ENCODE measurements at regions not wholly inside any gene's neighbourhood (a gene's known extent, or its start where the extent isn't known, plus 50 kb on each side); places are given as distances from the start of the nearest gene placed in this dataset.
"Not testable (repeated sequence)": the region's sequence is repeated elsewhere in the genome, so short reads cannot be mapped to it uniquely, and the experiment has no call there.

DNA sequence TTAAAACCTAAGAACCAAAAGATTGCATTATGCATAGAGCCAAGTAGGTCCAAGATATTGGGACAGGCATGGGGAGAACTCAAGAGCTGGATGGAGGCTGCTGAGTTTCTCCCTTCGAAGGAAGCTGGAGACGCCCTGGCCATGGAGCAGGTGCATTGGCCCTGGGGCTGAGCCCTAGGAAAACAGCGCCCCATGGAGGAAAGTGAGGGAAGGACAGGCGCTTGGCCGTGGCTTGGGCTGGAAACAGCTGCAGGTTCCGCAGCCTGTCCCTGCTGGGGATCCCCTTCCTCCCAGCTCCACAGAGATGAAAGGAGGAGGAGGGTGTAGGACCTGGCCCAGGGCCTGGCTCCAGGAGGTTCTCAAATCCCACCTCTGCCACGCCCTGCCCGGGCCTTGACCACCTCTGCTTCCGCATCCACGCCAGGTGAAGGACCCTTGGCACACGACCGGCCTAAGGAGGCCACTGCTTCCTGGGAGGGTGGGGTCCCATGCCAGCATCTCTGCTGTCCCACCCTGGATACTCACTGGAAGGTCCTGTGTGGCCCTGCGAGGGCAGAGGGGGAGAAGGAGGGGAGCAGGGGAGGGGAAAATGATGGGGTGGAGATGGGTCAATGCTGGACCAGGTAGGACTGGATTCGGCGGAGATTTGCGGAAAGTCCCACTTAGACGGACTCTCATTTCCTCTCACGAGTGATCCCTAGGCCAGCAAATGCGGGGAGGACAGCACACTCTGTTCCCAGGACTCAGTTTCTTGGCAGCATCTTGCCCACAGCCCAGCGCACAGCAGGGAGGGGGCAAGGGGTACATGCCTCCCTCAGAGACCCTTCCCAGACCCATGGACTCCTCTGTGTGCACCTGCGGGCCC, 258.6 kb upstream of the TCERG1L start:
- DNase-seq = no peak

DNA sequence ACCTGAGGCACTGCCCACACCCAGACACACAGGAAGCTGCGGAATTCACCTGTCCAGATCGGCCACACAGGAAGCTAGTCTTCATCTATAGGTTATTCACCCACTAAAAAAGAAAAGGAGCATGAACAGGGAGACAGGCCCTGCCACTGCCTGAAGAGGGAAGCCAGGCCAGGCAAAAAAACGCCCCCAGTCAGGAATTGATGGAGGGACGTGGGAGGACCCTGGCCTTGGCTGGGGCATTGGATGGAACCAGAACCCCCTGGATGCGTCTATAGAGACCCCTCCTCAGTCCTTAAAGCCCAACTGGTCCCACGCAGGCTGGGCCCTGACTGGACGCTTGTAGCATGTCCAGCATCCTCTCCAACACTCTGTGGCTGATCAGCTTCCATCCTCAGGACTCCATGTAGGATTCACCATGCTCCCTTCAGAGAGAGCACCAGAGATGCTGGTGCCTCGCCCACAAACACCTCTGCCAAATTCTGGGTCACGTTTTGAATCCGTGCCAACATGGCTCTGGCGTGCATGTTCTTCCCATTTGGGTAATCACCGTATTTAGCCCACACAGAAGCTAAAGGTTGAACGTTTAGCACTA, 259.3 kb upstream of the TCERG1L start:
- no peak for DNase-seq

DNA sequence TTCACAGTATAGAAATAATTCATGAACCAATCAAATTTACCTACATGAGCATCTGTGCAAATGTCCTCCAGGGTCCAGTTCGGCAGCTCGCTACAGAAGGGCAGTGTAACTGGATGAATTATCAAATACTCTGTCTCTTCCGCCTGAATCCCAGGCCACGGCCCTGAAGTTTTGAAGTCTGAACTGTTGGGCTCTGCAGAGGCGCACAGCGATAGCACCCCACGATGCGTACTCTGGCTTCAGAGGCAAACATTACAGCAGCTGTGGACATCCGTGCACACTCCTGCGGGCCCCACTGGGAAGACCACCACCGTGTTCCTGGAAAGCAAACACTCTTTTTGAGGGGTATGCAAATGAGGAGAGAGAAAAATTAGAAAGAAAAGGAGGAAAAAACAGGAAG, 259.8 kb upstream of the TCERG1L start:
- no peak for DNase-seq

DNA sequence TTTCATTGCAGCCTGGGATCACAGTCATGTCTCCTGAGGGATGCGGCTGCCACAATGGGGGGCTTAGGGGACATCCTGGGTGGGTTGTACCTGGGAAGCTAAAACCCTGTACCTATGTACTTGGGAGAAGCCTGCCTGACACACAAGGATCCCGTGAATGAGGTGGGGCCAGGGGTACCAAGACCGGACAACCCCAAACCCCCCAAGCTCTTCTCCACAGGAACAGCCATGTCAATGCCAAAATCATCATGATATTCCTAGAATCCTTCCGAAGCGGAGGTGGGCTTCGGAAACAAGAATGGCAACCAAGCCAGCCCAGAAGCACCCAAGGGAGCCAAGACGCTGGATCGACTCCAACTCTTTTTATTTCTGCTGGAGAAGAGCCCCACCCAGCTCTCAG, 260.3 kb upstream of the TCERG1L start:
- no peak for DNase-seq

DNA sequence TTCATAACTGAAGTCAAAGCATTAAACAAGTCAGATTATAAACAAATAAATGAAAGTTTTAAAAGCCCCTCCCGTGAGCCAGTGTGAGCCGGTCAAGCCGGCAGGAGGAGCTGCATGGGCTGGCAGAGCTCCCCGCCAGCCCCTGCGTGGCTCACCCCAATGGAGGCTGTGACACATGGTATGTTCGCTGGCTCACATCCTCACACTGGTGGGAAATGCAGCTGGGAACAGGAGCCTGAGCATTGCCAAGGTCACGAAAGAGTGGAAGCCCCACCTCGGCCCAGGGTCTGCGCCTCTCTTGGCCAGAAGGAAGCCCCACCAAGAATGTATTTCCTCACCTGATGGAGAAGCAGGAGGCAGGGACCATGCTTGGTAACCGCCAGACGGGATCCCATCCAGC, 261.7 kb upstream of the TCERG1L start:
- DNase-seq = no peak

DNA sequence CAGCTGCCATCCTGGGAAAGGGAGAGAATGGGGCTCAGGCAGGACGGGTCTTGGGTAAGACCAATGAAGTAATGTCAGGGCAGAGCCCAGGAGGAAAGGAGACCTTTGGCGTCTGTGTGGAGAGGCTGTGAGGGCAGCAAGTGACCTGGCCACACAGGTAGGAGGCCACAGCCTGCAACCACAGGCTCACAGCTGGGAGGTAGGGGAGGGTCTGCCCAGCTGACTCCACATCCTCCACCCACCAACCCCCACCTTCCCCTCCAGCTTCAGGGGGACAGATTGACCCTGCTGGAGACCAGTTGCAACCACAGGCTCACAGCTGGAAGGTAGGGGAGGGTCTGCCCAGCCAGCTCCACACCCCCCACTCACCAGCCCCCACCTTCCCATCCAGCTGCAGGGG, 262.2 kb upstream of the TCERG1L start:
- DNase-seq = no peak

DNA sequence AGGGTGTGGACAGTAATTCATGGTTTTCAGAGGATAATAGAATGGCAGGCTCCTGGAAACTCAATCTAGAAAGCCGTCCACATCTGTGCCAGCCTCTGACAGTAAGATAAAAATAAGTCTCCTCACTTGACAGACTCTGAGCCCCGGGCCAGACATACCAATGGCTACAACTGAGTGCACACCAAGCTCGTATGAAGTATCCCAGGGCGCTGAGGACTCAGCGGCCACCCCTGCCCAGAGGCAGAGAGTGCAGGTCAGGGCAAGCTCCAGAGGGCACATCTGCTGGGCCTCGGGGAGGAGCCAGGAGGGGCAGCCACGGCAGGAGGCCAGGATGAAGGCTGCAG, 262.8 kb upstream of the TCERG1L start:
- no peak for DNase-seq

DNA sequence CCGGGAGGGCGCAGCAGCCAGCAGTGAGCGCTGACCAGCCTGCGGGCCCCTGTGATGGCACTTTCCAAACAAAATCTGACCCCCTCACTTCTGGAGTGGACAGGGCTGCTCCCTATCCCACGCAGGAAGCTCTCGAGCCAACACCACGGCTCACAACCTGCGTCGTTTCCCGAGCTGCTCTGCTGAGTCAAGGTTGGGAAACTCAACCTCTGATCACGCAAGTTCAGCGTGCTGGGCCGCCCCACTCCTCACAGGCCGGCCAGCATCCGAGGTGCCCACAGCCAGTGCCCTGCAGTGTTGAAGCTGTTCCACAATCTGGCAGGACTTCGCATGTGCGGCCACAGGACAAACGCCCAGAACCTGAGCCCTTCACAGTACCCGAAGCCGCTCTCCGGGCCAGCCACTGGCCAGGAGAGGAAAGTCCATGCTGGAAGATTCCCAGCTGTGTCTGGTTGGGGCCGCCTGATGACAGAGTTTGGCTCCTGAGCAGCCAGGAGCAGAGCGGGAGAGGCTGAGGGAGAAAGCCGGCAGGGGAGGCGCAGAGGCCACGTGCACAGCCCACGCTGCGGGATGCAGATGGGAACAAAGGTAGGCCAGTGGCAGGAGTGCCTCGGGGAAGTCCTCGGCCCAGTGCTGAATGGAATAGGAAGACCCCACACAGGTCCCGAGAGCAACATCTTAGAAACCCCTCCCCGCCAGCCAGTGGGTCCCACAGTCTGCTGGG, 263.3 kb upstream of the TCERG1L start:
- DNase-seq = no peak

DNA sequence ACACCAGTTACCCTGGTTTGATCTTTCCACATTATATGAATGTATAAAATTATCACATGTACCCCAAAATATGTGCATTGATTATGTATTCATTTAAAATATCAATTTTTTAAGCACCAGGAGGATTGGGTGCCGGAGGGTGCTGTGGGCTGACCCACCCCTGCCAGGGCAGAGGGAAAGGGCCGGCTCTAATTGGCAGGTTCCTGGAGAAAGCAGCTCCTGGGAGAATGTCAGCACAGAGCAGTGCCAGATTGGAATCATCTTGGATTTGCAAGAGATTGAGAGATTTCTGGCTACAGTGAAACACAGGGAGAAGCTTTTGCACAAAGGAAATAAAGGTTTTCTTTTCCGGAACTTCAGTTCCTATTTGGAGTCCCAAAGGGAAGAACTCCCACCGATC, 264.4 kb upstream of the TCERG1L start:
- no peak for DNase-seq

DNA sequence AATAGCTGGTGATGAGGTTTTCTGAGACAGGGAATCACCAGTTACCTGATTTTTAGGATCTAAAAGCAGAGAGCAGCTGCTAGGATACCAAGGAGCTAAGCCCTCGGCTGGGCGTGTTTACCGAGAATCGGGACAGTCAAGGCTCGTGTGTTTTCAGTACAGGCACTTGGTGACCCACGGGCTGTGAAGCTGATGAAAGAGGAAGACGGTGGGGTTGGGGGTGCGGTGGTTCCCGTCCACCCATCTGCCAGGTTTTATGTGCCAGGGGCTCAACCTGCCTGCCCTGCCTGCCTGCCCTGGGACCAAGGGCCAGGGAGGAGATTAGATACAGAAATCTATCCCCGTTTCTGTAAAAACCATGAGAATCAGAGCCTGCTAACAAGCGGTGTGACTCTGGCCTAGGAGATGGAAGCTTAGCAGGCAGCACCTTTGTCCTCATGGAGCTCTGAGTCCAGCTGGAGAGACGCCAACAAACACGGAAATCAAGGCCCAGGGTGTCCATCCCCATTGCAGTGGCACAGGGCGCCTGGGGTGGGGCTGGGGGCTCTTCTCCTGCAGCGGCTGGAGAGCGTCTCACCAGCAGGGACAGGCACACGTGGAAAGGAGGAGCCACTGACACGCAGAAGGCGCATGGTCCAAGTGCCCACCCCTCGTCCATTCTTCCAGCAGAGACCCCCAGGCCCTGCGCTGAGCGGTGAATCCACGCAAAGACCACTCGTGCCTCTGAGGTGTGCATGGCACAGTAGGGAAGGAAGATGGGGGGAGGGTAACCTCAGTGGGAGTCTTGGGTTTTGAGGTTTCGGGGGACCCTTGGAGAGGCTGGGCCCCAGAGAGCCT, 265.0 kb upstream of the TCERG1L start:
- DNase-seq = no peak

DNA sequence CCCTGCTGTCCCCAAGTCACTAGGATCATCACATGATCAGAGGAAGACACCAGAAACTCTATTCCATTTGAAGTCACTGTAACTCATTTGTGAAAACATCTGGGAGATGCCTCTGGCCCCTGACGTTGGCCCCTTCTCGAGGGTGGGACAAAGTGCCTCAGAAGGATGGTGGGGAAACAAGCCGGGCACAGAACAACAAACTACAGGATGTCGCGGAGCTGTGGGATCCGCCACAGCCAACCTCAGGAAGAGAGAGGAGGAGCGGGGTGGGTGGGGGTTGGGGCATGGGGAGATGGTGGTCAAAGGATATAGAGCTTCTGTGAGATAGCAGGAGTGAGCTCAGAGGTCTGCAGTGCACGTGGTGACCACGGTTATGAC, 265.6 kb upstream of the TCERG1L start:
- DNase-seq = no peak

DNA sequence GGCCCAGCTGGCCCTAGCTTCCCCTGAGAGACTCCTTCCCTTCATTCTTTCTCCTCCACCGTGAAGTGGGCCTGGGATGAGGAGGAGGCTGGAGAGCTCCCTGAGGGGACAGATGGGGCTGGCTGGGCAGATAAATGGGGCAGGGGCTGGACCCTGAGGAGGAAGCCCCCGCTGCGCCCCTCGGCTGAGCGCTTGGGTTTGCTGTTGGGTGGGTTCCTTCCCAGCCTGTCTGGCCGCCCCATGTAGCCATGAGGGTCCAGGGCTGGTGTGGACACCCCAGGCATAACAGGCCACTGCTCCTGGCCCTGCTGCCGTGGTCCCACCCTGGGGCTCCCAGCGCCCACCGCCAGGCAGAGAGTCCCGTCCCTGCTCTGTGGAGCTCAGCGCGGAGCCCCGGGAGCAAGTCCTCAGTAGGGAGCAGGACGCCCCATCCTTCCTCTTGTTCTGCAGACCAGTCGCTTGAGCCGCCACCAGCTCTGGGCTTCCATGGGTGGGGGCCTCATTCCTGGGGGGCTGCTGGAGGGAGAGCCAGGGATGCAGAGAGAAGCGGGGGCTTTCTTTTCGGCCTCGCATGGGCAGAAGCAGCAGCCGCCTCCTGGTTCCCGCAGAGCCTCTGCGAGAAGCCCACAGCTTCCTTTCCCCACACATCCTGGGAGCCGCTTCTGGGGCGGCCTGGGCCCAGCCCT, 266.4 kb upstream of the TCERG1L start:
- no peak for DNase-seq

DNA sequence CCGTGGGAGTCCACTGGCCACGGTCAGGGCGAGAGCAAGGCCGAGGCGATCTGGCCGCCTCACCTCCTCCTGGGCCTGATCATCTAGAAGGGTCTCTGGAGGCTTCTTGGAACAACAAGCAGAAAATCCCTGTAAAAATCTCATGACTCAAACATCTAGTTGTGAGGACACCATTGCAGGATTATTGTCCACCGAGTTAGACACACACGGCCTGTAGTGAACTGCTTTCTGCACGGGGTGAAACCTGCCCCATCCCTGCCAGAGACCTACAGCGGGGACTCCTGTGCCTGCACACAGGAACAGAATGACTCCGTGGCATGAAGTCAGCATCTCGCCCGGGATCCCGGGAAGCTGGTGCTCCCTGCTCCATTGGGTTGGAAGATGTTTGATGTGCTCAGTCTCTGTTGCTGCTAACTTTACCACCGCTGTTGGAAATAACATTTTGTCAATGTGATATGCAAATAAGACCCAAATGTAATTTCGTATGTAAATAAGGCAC, 267.0 kb upstream of the TCERG1L start:
- DNase-seq = no peak

DNA sequence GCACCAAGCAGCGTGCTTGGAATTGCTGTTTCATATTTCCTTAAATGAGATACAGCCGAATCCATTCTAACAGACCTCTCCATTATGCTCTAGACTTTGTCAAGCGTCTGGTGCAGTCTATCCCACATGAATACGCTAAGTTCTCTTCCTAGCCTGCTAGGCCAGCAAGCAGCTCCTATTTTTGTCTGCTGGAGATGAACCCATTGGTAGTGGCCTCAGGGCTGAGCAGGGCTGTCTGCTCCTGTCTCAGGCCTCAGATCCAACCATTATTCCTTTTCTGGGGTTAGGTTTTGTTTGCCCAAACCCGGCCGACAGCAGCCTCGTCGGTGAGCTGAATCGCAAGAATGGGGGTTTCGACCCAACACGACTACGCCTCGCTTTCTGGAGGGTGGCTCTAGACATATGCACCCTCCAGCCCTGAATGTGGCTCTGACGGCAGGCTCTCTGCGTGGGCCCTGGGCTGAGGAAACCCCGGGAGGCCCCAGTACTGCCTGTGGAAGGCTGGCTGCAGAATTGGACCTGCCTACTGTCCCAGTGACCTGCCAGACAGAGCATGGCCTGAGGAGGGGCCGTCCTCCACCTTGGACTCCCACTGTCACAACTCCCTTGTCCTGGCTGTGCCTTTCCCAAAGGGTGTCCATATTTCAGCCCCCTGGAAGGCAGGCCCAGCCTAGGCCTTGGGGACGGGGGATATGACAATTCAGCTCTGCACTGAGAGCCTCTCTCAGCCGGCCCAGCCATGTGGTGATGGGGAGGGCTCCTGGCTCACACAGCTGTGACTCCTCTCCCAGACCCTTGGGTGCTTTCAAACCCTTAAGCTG, 267.9 kb upstream of the TCERG1L start:
- DNase-seq = no peak

DNA sequence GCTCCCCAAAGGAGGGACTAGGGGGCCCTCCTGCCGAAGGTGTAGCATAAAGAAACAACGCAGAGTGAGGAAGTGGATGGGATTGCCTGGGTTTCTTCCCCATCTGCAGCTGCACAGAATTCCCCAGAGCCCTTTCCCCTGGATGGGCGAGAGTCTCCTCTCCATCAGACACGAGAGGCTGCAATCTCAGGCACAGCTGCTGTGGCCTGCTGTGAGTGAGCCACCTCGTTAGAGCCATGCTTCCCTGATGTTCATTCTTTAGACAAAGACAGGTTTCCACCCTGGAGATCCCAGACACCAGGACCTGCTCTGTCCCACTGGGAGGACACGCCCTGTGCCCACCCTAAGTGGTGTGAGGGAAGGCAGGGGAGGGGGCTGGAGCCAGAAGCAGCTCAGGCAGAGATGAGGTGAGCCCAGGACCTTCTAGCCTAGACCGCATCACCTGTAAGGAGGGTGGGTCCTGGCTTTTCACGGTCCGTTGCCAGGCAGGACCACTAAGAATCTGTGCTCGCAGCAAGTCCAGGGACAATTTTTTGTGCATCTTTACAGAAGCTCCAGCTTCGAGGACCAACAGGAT, 268.6 kb upstream of the TCERG1L start:
- no peak for DNase-seq

DNA sequence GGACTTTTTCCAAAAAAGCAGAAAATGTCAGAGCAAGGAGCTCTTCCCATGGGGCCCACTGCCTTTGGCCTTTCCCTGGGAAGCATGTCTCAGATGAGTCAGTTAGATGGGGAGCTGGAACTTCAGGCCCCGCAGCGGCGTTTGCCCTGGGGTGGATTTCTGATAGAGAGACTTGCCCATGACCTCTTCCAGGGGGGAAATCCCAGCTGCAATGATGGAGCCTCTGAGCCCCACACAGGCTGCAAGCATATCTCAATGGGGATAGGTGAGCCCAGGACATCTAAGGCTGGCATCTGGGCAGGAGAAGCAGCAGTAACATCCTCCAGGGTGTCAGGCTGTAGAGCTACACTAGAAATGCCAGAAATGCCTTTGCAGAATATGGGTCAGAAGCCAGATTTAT, 269.2 kb upstream of the TCERG1L start:
- no peak for DNase-seq

DNA sequence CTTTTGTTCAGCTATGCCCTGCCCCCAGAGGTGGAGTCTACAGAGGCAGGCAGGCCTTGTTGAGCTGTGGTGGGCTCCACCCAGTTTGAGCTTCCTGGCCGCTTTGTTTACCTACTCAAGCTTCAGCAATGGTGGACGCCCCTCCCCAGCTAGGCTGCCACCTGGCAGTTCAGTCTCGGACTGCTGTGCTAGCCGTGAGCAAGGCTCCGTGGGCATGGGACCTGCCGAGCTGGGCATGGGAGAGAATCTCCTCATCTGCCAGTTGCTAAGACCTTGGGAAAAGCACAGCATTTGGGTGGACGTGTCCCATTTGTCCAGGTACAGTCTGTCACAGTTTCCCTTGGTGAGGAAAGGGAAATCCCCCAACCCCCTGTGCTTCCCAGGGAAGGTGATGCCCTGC, 270.0 kb upstream of the TCERG1L start:
- not testable (repeated sequence) for DNase-seq

DNA sequence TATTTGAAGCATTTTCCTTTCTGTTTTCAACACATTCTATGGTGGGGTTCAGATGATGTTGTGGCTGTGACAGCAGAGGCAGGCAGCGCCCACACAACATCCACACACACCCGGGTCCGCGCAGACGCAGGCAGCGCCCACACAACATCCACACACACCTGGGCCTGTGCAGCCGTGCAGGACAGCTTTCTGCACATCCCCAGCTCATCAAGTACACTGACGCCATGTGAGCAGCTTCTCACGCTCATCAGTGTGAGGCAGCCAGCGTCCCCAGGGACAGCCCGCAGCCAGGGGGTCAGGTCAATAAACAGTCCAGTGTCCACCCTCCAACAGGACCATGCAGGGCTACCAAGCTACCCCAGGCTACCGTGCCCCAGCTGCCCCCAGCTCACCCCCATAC, 272.8 kb upstream of the TCERG1L start:
- DNase-seq = no peak

DNA sequence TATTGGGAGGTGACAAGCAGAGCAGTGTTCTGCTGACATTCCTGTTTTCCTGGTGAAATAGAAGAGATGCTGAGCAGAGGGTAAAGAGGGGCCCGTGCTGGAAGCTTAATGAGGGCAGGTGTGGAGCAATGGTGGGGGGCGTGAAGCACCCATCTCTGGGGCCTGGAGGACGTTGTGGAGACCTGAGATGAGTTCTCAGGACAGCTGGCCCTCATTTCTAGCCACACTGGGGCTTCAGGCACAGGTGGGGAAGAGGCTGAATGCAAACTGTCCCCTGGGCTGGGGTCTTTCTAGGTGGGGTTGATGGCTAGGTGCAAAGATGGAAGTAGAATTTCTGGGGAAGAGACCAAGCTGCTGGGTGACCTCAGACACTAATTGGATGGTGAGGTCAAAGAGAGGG, 274.2 kb upstream of the TCERG1L start:
- no peak for DNase-seq

DNA sequence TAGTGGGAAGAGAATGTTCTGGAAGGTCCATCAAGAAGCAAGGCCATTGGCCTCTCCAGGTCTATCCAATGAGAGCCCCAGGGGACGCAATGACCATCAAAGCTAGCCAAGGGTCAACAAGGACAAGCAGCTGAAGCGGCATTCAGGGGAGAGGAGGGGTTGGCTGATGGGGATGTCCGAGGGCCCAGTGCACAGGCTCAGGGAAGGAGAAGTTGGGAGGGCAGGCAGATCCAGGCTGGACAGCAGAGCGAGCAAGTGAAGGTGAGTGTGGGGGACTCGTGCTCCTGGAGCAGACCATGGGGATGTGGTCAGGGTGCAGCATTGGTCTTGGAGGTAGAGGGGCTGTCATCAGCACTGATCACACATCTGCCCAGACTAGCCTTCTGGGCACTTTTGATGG, 275.4 kb upstream of the TCERG1L start:
- DNase-seq = no peak

DNA sequence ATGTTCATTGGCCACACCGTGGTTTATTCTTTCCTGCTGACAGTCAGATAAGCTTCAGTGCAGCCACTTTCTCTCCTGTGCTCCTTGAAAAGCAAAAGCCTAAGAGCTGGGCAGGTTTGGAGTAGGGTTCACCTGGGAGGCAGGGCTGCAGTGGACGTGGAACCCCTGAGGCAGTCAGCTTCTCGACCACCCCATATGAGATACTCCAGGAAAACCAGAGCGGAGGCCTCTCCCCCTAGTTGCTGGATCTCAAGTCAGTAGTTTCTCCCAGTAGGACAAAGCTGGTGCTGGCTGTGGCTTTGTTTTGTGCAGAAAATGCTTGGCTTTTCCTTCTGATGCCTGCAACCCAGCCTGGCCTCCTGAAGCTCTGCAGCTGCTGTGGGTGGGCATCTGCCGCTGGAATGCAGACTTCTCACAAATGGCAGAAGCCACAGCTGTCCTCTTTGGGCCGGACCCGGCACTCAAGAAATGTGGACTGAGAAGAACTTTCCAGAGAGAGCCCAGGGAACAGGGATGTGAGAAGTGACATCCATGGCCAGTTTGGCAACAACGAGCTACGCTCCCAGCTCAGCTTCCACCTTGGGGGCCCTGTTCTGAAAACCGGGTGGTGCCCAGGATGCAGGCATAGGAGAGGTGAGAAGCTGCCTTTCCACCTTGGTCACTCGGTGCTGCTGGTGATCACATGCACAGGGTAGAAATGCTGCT, 276.6 kb upstream of the TCERG1L start:
- DNase-seq = no peak
